ENCODE measurements at regions not wholly inside any gene's neighbourhood (a gene's known extent, or its start where the extent isn't known, plus 50 kb on each side); places are given as distances from the start of the nearest gene placed in this dataset.

GRCh38 chr3:102078854-102079808, 229.8 kb downstream of the NFKBIZ start:
- intact Hi-C loops (cut with micrococcal nuclease) = no loop called here

- intact Hi-C loops (cut with micrococcal nuclease) = no loop called here
Observed at GRCh38 chr3:102079809-102080197, 230.5 kb downstream of the NFKBIZ start.

GRCh38 chr3:102081572-102082289, 232.4 kb downstream of the NFKBIZ start:
- intact Hi-C loops (cut with micrococcal nuclease) = no loop called here

GRCh38 chr3:102083473-102083872, 234.2 kb downstream of the NFKBIZ start:
- intact Hi-C loops (cut with micrococcal nuclease) = no loop called here

GRCh38 chr3:102084006-102084405, 234.7 kb downstream of the NFKBIZ start:
- intact Hi-C loops (cut with micrococcal nuclease) = loop anchor here (1.0 kb wide), 1 partner anchor 273 kb away; no protein-coding TSS in a partner anchor

- intact Hi-C loops (cut with micrococcal nuclease) = loop anchor here (1.0 kb wide), 1 partner anchor 273 kb away; no protein-coding TSS in a partner anchor
Observed at GRCh38 chr3:102084704-102085103, 235.4 kb downstream of the NFKBIZ start.

GRCh38 chr3:102085431-102086176, 236.3 kb downstream of the NFKBIZ start:
- intact Hi-C loops (cut with micrococcal nuclease) = no loop called here

GRCh38 chr3:102087236-102087635, 237.9 kb downstream of the NFKBIZ start:
- intact Hi-C loops (cut with micrococcal nuclease) = no loop called here

- intact Hi-C loops (cut with micrococcal nuclease) = no loop called here
Observed at GRCh38 chr3:102089239-102089638, 239.9 kb downstream of the NFKBIZ start.

- intact Hi-C loops (cut with micrococcal nuclease) = loop anchor here (5.0 kb wide), 1 partner anchor 132 kb away; no protein-coding TSS in a partner anchor
Observed at GRCh38 chr3:102089904-102090720, 240.8 kb downstream of the NFKBIZ start.

- intact Hi-C loops (cut with micrococcal nuclease) = loop anchor here (5.0 kb wide), 1 partner anchor 132 kb away; no protein-coding TSS in a partner anchor
Observed at GRCh38 chr3:102090721-102091045, 241.4 kb downstream of the NFKBIZ start.

- intact Hi-C loops (cut with micrococcal nuclease) = loop anchor here (5.0 kb wide), 1 partner anchor 131 kb away; no protein-coding TSS in a partner anchor
Observed at GRCh38 chr3:102091358-102091757, 242.0 kb downstream of the NFKBIZ start.

GRCh38 chr3:102092617-102093466, 243.5 kb downstream of the NFKBIZ start:
- intact Hi-C loops (cut with micrococcal nuclease) = loop anchor here (1.0 to 5.0 kb wide), 10 partner anchors 21 to 284 kb away; no protein-coding TSS in a partner anchor

- intact Hi-C loops (cut with micrococcal nuclease) = loop anchor here (5.0 kb wide), 1 partner anchor 128 kb away; no protein-coding TSS in a partner anchor
Observed at GRCh38 chr3:102094506-102094905, 245.2 kb downstream of the NFKBIZ start.

- intact Hi-C loops (cut with micrococcal nuclease) = no loop called here
Observed at GRCh38 chr3:102095383-102095782, 246.1 kb downstream of the NFKBIZ start.

- intact Hi-C loops (cut with micrococcal nuclease) = no loop called here
Observed at GRCh38 chr3:102096066-102096465, 246.8 kb downstream of the NFKBIZ start.

- intact Hi-C loops (cut with micrococcal nuclease) = no loop called here
Observed at GRCh38 chr3:102098130-102098885, 249.0 kb downstream of the NFKBIZ start.

GRCh38 chr3:102099913-102100312, 250.6 kb downstream of the NFKBIZ start:
- intact Hi-C loops (cut with micrococcal nuclease) = no loop called here

GRCh38 chr3:102102394-102102793, 253.1 kb downstream of the NFKBIZ start:
- intact Hi-C loops (cut with micrococcal nuclease) = no loop called here
